Vagina (tissue), 2 donors: ENCODE measurements at regions not wholly inside any gene's neighbourhood (a gene's known extent, or its start where the extent isn't known, plus 50 kb on each side); places are given as distances from the start of the nearest gene placed in this dataset.

ENCODE experiments used
- POLR2A ChIP-seq, 2 donors: fragments of 450-650 bp; IDR thresholded peaks; one replicate each; pipeline ENCODE4 v1.6.1; 2017; ENCODE audit warnings: antibody characterized with exemption in 2 of 2, mild to moderate bottlenecking in 2 of 2, moderate library complexity in 2 of 2
- POLR2AphosphoS5 ChIP-seq, 2 donors: sonication (generic); formaldehyde crosslinking; IDR thresholded peaks; one replicate each; pipeline ENCODE4 v1.9.0; 2017; ENCODE audit warnings: antibody characterized with exemption in 2 of 2, mild to moderate bottlenecking in 2 of 2, low read depth in 1 of 2; ENCODE audit not compliant: insufficient read depth in 1 of 2
- TF ChIP-seq, protein P1 (sequence below), 3 experiments: fragments of 450-650 bp in 2 of 3; fragments of 200-600 bp in 1 of 3; sonication (generic) in 1 of 3; IDR thresholded peaks; one replicate each; pipeline ENCODE4 v1.5.1; 2017 to 2019; ENCODE audit warnings: antibody characterized with exemption in 3 of 3, mild to moderate bottlenecking in 2 of 3, moderate library complexity in 2 of 3

- no peak for TF ChIP-seq POLR2A (IDR thresholded peaks at IDR 0.05)
- no peak for TF ChIP-seq POLR2AphosphoS5 (IDR thresholded peaks at IDR 0.05; ENCODE audit: insufficient read depth in 1 of 2, low read depth in 1 of 2)
- TF ChIP-seq, protein P1, sequence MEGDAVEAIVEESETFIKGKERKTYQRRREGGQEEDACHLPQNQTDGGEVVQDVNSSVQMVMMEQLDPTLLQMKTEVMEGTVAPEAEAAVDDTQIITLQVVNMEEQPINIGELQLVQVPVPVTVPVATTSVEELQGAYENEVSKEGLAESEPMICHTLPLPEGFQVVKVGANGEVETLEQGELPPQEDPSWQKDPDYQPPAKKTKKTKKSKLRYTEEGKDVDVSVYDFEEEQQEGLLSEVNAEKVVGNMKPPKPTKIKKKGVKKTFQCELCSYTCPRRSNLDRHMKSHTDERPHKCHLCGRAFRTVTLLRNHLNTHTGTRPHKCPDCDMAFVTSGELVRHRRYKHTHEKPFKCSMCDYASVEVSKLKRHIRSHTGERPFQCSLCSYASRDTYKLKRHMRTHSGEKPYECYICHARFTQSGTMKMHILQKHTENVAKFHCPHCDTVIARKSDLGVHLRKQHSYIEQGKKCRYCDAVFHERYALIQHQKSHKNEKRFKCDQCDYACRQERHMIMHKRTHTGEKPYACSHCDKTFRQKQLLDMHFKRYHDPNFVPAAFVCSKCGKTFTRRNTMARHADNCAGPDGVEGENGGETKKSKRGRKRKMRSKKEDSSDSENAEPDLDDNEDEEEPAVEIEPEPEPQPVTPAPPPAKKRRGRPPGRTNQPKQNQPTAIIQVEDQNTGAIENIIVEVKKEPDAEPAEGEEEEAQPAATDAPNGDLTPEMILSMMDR (IDR thresholded peaks at IDR 0.05), result no peak
These were observed 227.3 kb upstream of the CDH18 start for GRCh38 chr5:20215257-20215656.
